ENCODE measurements at regions not wholly inside any gene's neighbourhood (a gene's known extent, or its start where the extent isn't known, plus 50 kb on each side); places are given as distances from the start of the nearest gene placed in this dataset.
"Not testable (repeated sequence)": the region's sequence is repeated elsewhere in the genome, so short reads cannot be mapped to it uniquely, and the experiment has no call there.

GRCh38 chrX:128780934-128781333, 728.7 kb upstream of the ACTRT1 start:
- DNase-seq (ENCODE audit: low read depth in 2 of 2) = no peak

- DNase-seq (ENCODE audit: low read depth in 2 of 2) = no peak
Measured at GRCh38 chrX:128769495-128769894, 717.3 kb upstream of the ACTRT1 start.

- no peak for DNase-seq (ENCODE audit: low read depth in 2 of 2)
Measured at GRCh38 chrX:128759745-128760144, 707.5 kb upstream of the ACTRT1 start.

GRCh38 chrX:128759177-128759576, 707.0 kb upstream of the ACTRT1 start:
- DNase-seq (ENCODE audit: low read depth in 2 of 2) = no peak

DNA sequence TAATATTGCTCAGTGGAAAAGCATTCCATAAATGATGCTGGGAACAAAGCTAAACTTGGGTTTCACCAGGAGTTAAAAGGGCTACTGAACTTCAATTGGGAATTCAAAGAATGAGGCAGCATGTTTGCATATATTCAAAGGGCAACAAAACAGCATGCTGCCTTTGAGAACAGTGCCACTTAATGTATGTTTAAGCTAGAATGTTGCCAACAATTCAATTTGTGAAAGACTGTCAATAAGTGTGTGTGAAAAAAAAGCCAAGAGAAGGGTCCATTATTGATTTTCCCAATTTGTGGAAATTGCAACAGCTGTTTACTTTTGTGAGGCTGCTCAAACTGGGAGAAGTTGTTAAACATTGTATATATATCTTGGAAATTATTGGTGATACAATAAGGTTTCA, 701.9 kb upstream of the ACTRT1 start:
- no peak for DNase-seq (ENCODE audit: low read depth in 2 of 2)

- DNase-seq (ENCODE audit: low read depth in 2 of 2) = no peak
Measured at GRCh38 chrX:128739539-128739938, 687.3 kb upstream of the ACTRT1 start.

DNA sequence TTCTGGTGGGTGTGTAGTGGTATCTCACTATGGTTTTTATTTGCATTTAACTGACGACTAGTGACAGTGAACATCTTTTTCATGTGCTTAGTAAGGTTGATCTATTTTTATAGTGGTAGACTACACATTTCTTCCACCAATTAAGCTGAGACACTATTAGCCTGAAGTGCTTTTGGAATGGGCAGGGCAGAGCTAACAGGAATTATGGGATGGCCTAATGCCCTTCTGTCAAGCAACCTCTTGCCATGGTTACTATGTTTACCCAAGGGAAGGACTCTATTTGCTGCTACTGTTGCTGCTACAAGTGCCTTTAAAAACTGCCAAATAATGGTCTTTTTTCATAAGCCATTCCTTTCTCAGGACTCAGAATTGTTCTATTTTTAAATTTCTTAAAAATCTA, 676.7 kb upstream of the ACTRT1 start:
- DNase-seq (ENCODE audit: low read depth in 2 of 2) = no peak

DNA sequence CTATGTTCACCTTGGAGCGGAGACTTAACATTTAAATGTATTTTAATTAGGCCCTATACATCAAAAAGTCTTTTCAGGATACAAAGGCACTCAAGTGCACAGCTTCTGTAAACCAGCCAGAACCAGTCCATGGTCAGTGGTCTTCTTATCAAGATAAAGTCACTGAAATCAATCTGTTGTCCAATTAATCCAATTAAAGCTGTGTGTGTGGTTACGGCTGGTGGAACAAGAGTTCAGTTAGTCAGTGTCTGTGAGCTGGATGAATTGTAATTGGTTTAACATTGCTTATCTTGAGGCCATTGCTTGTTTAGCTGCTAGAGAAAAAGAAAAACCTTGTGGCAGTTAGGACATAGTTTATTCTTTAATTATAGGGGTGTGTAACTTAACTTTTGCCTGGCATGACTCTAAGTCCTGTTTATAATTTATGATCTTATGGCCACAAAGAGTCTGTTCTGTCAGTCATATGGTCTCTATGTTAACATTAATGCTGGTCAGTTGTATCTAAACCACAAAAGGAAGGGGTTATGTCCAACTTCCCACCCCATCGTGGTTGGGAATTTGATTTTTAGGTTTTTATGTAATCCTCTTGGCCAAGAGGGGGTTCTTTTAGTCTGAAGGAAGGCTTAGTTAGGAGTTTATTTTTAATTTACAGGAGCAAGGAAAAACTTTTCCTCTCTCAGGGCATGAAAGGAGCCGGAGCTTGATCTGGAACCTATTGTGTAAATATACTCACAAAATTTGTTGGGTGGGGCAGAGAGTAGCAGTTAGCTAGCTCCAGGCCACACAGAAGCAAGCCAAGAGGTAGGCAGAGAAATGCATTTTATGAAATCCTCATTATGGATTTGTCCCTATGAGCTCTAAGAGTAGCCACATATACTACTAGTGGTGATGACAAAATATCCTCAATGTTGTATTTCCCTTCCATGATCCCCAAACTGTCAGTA, 665.7 kb upstream of the ACTRT1 start:
- no peak for DNase-seq (ENCODE audit: low read depth in 2 of 2)

DNA sequence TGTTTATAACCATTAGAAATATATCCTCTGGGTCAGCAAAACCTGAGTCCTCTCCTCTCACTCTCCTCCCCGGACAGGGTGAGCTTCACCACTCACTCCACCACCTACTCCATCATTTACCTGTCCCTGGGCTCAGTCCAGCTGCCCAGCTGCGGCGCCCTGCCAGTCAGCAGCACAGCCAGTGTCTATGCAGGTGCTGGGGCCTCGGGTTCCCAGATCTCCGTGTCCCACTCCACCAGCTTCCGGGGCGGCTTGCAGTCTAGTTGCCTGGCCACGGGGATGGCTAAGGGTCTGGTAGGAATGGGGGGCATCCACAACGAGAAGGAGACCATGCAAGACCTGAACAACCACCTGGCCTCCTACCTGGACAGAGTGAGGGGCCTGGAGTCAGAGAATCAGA, 662.2 kb upstream of the ACTRT1 start:
- no peak for DNase-seq (ENCODE audit: low read depth in 2 of 2)

DNA sequence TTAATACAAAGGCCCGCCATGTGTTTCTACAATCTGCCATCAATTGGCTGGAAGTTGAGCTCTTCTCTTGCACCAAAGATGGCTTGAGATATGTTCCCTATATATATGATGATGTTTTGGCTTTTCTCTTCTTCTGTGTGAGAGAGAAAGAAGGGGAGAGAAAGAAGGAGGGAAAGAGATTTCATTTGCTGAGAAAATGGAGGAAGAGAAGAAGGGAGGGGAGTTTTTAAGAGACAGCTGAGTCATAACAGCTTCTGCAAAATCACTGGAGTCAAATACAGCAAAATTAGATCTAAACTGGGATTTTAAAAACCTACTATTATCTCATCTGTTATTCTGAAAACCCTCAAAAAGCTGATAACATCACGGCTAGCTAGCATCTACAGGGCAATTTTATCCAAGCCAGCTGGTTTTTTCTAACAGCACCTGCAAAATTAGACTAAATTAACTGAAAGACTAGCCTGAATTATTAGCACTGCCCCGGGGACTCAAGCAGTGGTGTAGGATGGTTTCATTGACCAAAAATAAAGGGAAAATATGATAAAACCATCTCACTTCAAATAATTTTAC, 647.6 kb upstream of the ACTRT1 start:
- no peak for DNase-seq (ENCODE audit: low read depth in 2 of 2)

DNA sequence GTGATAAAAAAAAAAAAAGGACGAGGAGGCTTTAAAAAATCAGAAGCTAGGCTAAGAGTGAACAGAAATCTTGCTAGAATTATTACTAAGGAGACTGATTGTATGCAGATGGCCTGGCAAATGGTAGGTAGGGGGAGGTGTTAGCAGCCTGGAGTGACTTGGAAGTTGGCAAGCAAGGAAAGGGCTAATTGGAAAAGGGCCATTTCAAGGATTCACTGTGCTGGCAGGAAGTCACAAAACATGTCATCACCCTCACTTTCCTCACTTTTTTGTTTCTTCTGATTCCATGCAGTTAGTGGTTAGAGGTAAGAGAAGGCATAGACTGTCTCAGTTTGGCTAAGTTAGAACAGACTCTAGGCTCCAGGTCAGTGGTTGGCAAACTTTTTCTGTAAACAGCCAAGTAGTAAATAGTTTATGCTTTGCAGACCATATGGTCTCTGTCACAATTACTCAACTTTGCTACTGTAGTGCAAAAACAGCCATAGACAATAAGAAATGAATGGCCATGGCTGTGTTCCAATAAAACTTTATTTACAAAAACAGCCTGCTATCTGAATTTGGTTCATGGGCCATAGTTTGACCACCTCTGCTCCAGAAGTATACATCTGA, 646.5 kb upstream of the ACTRT1 start:
- DNase-seq (ENCODE audit: low read depth in 2 of 2) = no peak

- DNase-seq (ENCODE audit: low read depth in 2 of 2) = no peak
Measured at GRCh38 chrX:128691872-128692271, 639.7 kb upstream of the ACTRT1 start.

DNA sequence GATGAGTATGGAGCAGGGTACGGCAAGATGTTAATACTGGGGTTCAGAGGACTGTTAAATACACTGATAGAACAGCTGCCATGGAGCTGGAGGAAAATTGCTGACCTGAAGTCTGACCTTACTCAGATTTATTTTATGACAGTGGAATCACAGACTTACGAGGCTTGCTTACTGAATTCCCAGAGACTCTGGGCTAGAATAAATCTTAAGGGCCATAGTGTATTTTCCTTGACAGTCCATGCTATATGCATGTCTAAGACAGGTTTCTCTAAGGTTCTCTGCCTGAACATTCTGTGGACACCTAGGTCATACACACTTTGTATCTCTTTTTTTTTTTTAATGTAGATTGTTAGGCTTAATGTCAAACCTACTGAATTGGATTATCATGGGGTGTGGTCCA, 633.2 kb upstream of the ACTRT1 start:
- no peak for DNase-seq (ENCODE audit: low read depth in 2 of 2)

DNA sequence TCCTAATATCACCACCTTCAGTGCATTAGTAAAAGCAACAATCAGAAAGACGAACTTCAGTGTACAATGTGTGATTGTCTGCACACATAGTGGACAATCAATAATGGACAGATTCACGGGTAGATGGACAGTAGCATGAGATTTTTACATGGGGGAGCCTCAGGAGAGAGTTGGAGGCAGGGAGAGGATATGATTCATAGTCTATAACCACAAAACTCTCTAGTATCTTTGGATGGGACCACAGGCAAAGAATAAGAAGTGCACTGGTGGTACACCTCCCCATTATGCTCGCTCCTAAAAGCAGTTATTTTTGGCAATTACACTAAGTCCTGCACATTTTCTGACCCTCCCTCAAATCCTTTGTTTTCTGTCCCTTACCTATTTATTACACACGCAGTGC, 624.4 kb upstream of the ACTRT1 start:
- no peak for DNase-seq (ENCODE audit: low read depth in 2 of 2)

GRCh38 chrX:128674326-128675086, 622.3 kb upstream of the ACTRT1 start:
- DNase-seq (ENCODE audit: low read depth in 2 of 2) = not testable (repeated sequence)

DNA sequence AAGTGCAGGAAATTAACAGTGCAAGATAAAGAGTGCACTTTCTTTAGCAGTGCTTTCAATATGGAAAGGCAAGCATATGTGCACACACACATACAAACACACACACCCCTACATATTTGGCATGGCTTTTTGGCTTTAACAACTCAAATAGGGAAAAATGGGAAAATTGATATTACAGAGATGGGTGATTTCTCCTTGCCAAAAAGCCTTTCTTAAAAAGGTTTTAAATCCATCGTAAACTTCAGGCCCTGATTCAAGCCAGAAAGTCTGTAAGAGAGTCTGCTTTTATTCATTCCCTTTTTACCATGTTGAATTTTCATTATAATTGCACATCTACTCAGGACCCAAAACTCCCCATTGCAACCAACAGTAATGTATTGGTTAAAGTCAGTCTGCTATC, 612.0 kb upstream of the ACTRT1 start:
- no peak for DNase-seq (ENCODE audit: low read depth in 2 of 2)

DNA sequence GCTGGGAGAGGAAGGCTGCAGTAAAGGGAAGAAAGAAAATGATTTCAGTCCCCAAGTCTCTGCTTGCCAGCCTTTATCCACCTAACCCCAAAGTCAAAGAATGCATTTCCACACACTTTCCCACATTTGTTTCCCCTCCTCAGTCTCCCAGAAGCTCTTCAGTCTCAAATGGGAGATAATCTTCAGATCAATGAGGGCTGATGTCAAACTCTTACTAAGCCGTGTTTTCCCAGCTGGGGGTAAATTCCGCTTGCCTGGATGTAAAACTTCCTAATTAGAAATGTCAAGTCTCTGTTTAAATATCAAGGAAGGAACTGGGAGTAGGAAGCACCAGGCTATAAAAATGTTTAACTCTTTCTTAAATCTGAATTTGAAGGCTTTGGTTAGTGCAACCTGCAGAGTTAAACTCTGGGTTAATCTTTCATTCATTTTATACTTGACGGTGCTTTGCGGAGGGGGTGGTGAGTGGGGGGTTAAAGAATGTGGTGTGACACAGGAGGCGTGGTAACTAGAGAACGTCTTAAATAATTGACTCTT, 601.4 kb upstream of the ACTRT1 start:
- no peak for DNase-seq (ENCODE audit: low read depth in 2 of 2)

- no peak for DNase-seq (ENCODE audit: low read depth in 2 of 2)
Measured at GRCh38 chrX:128650326-128650725, 598.1 kb upstream of the ACTRT1 start.

DNA sequence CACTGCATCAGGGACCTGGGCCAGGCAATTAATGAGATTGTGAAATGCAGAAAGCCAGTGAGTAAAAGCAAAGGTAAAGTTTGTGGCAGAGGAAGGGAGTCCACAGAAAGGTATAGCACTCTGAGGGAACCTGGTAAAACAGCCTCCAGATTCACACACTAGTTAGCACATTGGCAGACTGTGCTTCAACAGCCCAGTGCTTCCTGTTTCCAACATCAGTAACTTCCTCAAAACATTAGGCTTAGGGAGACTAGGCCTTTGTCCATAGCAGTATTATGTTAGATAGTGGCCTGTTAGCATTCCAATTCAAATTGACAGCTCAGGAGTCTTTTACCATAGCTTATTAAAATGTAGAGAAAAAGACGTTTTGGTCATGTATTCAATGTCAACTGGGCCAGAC, 582.6 kb upstream of the ACTRT1 start:
- no peak for DNase-seq (ENCODE audit: low read depth in 2 of 2)

- DNase-seq (ENCODE audit: low read depth in 2 of 2) = no peak
Measured at GRCh38 chrX:128623361-128623760, 571.2 kb upstream of the ACTRT1 start.

DNA sequence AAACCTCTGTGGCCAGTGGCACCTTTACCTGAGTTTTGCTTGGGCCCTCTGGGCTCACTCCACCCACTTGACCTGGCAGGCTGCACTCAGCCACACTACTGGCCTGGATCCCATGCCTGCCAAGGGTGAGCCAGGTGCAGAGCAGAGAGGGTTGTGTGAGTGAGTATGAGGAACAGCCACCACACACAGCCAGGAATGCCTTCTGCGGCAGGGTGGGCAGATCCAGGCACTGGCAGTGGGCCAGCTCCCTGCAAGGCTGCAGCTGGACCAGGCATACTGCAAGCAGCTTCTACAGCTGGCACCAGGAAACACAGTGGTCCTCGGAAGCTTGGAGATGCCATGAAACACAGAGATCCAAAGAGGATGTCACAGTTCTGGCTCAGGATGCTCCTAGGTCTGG, 570.1 kb upstream of the ACTRT1 start:
- no peak for DNase-seq (ENCODE audit: low read depth in 2 of 2)

DNA sequence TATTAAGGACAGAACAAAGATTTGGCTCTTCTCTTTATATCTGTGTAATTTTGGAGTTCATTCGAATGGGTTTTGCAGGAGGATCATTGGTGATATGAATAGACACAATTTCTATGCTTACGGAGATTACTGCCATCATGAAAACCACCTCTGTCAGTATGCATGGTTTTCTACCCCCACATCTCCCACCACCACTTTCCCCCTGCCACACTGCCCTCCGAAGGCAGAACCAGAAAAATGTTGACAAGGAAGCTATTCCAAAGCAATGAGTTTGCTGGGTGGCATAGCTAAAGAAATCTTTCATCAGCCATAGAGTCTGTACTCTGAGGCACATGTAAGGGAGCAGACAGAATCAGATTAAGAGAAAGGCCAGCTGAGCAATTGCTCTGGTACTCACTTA, 567.3 kb upstream of the ACTRT1 start:
- no peak for DNase-seq (ENCODE audit: low read depth in 2 of 2)
